GM21367 (cell line): ENCODE measurements at regions not wholly inside any gene's neighbourhood (a gene's known extent, or its start where the extent isn't known, plus 50 kb on each side); places are given as distances from the start of the nearest gene placed in this dataset.
A peak's percentile ranks its signal among the peaks of the same experiment; 100 is the strongest.
"Not testable (repeated sequence)": the region's sequence is repeated elsewhere in the genome, so short reads cannot be mapped to it uniquely, and the experiment has no call there.

ENCODE experiments used
- ATAC-seq: cut with Tn5 transposase; IDR thresholded peaks from one replicate; pipeline ENCODE4 v1.9.1; 2021; ENCODE audit not compliant: unreplicated experiment

- ATAC-seq = no peak
Observed at GRCh38 chr2:163970058-163970813, 234.4 kb upstream of the FIGN start.

- ATAC-seq = not testable (repeated sequence)
Observed at GRCh38 chr2:163964278-163964677, 228.5 kb upstream of the FIGN start.

GRCh38 chr2:163953390-163953907, 217.6 kb upstream of the FIGN start:
- ATAC-seq = no peak

GRCh38 chr2:163951312-163951711, 215.5 kb upstream of the FIGN start:
- ATAC-seq = no peak

DNA sequence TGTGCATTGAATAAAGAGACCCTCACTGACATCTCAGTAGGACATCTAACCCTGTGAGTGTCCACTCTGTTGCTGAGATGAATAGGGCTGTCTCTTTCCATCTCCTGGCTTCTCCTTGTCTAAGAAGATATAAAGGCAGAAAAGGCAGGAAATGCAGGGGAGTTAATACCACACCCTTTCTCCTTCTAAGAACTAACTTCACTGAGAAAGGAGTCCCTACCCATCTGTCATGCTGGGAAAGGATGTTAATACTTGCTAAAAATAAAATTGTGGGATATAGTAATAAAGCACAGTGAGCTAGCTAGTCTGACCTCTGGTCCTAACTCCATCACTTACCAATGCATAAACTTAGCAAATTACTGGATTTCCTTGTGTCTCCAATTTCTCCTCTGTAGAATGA, 213.9 kb upstream of the FIGN start:
- ATAC-seq = no peak

DNA sequence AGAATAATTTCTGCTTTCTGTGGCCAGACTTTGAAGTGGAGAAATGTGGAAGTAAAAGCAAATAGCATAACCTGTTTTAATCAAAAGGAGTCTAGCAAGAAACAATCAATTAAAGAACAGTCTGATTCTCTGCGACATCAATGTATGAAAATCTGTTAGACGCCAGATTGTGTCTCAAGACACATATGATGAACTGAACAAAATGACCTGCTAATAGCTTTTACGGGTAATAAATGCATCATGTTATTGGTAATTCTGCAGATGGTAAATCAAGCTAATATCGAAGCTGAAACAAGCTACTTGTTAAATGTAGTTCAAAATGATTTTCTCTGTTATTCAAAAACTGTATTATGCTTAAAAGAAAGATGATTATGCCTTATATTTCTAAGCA, 208.5 kb upstream of the FIGN start:
- no peak for ATAC-seq

DNA sequence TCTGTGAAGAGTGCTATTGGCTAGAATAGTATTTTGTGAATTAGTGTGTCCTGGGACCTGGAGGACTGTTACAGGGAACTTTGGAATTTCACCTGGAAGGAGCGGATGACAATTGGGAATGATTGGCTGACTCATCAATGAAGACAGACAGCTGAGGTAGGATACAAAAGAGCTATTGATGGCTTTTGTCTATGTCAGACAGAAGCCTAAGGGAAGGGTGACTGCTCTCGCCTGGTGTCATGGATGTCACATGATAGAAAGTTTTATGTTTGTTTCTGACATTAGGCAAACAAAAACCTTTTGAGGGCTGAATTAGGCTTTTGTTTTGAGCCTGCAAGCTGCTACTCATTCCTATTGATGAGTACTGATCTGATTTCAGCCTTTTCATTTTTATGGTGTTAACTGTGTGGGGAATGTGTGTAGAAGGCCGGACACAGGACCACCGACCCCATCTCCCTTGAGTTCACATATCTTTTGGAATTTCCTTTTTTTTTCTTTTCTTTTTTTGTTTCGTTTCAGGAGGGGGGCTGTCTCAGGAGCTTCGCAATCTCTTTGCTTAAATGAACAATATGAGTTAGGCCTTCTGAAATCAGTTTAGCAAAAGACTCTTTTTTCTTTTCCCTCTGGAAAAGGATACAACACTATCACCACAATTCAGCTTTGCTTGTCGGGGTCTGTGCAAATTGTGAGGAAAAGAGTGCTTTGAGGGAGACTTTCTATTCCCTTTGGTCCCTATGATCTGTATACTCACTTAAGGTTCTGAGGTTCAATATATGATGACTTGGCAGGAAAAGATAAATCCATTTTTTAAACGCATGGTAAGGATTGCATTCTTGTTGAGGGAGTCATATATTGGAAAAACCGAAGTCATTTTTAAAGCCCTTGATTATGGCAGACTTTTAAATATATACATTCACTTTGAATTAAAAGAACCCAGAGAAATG, 207.9 kb upstream of the FIGN start:
- no peak for ATAC-seq

GRCh38 chr2:163934131-163934530, 198.3 kb upstream of the FIGN start:
- ATAC-seq = no peak

GRCh38 chr2:163919717-163920116, 183.9 kb upstream of the FIGN start:
- ATAC-seq = no peak

GRCh38 chr2:163914486-163914885, 178.7 kb upstream of the FIGN start:
- not testable (repeated sequence) for ATAC-seq

DNA sequence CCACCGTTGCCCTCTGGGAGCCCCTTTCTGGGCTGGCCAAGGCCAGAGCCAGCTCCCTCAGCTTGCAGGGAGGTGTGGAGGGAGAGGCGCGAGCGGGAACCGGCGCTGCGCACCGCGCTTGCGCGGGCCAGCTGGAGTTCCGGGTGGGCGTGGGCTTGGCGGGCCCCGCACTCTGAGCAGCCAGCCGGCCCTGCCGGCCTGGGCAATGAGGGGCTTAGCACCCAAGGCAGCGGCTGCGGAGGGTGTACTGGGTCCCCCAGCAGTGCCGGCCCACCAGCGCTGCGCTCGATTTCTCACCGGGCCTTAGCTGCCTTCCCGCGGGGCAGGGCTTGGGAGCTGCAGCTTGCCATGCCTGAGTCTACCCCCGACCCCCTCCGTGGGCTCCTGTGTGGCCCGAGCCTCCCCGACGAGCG, 177.7 kb upstream of the FIGN start:
- ATAC-seq = not testable (repeated sequence)

DNA sequence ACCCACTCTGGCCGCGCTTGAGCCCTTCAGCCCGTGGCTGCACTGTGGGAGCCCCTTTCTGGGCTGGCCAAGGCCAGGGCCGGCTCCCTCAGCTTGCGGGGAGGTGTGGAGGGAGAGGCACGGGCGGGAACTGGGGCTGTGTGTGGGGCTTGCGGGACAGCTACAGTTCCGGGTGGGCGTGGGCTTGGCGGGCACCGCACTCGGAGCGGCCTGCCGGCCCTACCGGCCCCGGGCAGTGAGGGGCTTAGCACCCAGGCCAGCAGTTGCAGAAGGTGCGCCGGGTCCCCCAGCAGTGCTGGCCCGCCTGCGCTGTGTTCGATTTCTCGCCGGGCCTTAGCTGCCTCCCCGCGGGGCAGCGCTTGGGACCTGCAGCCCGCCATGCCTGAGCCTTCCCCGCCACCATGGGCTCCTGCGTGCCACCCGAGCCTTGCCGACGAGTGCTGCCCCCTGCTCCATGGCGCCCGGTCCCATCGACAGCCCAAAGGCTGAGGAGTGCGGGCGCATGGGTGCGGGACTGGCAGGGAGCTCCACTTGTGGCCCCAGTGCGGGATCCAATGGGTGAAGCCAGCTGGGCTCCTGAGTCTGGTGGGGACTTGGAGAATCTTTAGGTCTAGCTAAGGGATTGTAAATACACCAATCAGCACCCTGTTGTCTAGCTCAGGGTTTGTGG, 173.7 kb upstream of the FIGN start:
- ATAC-seq = no peak

GRCh38 chr2:163906410-163906809, 170.6 kb upstream of the FIGN start:
- no peak for ATAC-seq

GRCh38 chr2:163897799-163898198, 162.0 kb upstream of the FIGN start:
- ATAC-seq = no peak

GRCh38 chr2:163893444-163893843, 157.6 kb upstream of the FIGN start:
- ATAC-seq = not testable (repeated sequence)

- no peak for ATAC-seq
Observed at GRCh38 chr2:163888591-163888990, 152.8 kb upstream of the FIGN start.

DNA sequence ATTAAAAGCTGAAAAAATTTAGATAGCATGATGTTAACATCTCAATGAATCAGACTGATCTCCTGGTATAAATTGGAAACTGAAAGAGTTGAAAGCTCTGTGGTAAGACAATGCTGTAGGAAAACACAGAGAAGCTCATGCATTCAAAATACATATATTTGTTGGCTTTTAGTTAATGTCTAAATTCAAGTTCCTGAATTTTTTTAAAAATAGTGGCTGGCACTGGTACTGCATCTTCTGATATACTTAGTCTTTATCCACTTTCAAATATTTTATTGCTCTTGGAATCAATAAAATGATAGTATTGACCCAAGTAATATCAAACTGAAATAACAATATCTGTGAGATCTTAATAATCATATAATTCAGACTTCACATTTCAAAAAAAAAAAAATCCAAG, 151.4 kb upstream of the FIGN start:
- no peak for ATAC-seq

DNA sequence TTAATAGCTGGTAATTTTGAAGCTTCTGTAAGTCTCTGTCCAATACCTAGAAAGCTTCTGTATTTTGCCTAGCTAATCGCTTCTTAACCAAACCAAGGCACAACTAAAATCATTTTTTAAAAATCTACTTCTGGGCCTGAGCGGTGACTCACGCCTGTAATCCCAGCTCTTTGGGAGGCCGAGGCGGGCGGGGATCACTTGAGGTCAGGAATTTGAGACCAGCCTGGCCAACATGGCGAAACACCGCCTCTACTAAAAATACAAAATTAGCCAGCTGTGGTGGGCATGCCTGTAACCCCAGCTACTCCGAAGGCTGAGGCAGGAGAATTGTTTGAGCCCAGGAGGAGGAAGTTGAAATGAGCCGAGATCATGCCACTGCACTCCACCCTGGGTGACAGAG, 148.6 kb upstream of the FIGN start:
- no peak for ATAC-seq

DNA sequence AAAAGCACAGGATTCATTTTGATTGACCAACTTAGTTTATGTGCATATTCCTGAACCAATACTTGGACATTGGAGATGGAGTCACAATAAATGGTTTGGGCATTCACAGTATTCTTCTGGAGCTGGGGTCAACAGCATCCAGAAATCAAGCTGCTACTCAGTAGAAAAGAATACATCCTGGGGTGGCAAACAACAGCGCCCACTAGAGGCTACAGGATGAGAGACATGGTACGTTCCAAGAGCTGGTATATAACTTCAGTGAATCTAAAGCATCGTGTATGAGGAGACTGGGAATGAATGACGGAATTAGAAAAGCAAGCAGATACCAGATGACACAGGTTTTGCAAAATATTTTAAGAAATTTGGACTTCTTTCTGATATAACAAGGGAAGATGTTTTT, 142.9 kb upstream of the FIGN start:
- ATAC-seq = peak; percentile 67

DNA sequence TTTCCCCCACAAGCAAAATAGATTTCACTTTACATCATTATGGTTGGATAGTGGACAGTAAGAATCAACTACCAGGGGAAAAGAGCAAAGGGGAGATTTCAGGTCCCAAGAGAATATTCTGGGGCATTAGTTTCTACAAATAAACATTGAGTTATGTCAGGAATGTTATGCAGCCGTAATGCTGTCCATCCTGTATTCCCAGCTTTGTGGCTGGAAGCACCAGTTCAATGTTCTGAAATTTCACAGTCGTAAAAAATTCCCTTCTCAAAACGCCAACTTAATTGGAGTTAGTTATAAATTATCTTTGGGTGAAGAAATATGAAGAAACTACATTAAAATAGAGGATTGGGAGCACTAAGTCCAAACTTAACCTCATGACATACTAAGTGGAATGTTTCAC, 141.5 kb upstream of the FIGN start:
- no peak for ATAC-seq

DNA sequence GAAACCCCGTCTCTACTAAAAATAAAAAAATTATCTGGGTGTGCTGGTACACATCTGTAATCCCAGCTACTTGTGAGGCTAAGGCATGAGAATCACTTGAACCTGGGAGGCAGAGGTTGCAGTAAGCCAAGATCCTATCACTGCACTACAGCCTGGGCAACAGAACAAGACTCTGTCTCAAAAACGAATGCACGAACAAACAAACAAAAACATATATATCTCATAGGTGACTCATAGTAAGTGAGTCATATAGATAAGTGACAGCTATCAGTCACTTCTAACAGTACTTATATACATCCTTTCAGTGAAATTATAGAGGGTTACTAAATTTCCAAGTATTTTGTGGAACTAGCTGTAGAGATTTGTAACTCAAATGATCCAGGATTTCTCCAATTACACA, 127.3 kb upstream of the FIGN start:
- ATAC-seq = no peak
